Gastroesophageal sphincter (tissue), 3 donors: ENCODE measurements at regions not wholly inside any gene's neighbourhood (a gene's known extent, or its start where the extent isn't known, plus 50 kb on each side); places are given as distances from the start of the nearest gene placed in this dataset.

Experiments
- EP300 ChIP-seq: sonication (generic); formaldehyde crosslinking; IDR thresholded peaks from one replicate; pipeline ENCODE4 v1.6.1; 2017; ENCODE audit warnings: antibody characterized with exemption, mild to moderate bottlenecking
- POLR2A ChIP-seq, 2 donors: fragments of 450-650 bp; IDR thresholded peaks; one replicate each; pipeline ENCODE4 v1.6.1; 2017; ENCODE audit warnings: antibody characterized with exemption in 2 of 2, mild to moderate bottlenecking in 2 of 2, moderate library complexity in 1 of 2
- TF ChIP-seq, protein P1 (sequence below), 4 experiments: fragments of 200-600 bp in 2 of 4; fragments of 450-650 bp in 2 of 4; sonication (generic) in 1 of 4; IDR thresholded peaks; one replicate each; pipeline ENCODE4 v1.5.1; 2017 to 2019; ENCODE audit warnings: antibody characterized with exemption in 4 of 4, mild to moderate bottlenecking in 2 of 4, moderate library complexity in 2 of 4

- TF ChIP-seq, protein P1, sequence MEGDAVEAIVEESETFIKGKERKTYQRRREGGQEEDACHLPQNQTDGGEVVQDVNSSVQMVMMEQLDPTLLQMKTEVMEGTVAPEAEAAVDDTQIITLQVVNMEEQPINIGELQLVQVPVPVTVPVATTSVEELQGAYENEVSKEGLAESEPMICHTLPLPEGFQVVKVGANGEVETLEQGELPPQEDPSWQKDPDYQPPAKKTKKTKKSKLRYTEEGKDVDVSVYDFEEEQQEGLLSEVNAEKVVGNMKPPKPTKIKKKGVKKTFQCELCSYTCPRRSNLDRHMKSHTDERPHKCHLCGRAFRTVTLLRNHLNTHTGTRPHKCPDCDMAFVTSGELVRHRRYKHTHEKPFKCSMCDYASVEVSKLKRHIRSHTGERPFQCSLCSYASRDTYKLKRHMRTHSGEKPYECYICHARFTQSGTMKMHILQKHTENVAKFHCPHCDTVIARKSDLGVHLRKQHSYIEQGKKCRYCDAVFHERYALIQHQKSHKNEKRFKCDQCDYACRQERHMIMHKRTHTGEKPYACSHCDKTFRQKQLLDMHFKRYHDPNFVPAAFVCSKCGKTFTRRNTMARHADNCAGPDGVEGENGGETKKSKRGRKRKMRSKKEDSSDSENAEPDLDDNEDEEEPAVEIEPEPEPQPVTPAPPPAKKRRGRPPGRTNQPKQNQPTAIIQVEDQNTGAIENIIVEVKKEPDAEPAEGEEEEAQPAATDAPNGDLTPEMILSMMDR (IDR thresholded peaks at IDR 0.05): no peak
- TF ChIP-seq POLR2A (IDR thresholded peaks at IDR 0.05) (no peak), EP300 (no peak)
These were observed 1610.1 kb upstream of the ACO1 start for GRCh38 chr9:30774326-30774725.
